ENCODE measurements at regions not wholly inside any gene's neighbourhood (a gene's known extent, or its start where the extent isn't known, plus 50 kb on each side); places are given as distances from the start of the nearest gene placed in this dataset.

DNA sequence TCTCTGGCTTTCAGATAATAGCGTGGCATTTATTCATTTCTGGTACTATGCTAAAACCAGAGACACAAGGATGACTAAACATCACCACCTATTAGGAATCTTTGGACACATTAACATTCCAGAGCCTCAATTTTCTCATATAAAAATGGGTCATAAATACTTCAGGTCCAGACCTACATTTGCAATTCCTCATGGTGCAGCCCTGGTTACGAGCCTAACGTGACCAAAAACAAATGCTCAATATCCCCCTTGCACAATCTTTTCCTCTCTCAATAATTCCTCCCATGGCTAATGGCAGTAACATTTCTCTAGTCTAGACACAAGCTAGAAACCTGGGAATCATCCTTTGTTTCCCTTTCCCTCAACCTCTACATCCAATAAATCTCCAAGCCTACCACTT, 112.8 kb upstream of the NABP1 start:
- no peak for DNase-seq

GRCh38 chr2:191565647-191566198, 112.2 kb upstream of the NABP1 start:
- no peak for DNase-seq

DNA sequence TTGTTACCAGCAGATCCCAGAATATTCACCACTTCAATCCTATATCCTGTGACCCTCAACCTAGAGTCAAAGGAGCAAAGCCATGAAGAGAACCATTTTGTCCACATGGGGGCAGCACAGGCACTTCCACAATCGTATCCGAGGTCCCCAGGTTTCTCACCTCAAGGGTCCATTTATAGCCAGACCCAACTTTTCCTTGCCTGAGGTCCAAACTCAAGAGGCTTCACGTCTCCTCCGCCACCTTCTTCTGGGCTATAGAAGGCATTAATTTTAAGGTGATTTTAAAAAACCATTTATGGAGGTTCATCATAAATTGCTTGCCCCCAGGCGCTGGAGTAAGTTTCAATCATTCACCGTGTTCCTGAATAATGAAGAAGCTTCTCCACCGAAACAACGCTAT, 111.6 kb upstream of the NABP1 start:
- DNase-seq, result peak; percentile 34

DNA sequence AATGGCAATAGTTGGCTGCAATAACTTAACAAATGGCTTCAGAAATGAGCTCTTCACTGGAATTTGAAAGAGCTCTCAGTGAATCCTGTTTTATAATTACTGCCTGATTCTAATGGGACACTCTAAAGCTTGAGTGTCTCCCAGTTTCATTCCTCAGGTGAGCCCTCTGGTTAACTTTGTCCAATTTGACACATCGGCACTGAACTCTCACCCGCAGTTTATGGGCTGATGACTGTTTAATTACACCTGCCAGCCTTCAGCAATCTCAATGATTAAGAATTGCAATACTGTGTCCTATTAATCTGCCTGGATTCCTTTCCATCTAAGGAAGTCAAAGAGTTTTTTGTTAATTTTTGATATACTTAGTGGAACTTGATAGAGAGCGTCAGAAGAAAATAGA, 110.7 kb upstream of the NABP1 start:
- DNase-seq, result no peak

DNA sequence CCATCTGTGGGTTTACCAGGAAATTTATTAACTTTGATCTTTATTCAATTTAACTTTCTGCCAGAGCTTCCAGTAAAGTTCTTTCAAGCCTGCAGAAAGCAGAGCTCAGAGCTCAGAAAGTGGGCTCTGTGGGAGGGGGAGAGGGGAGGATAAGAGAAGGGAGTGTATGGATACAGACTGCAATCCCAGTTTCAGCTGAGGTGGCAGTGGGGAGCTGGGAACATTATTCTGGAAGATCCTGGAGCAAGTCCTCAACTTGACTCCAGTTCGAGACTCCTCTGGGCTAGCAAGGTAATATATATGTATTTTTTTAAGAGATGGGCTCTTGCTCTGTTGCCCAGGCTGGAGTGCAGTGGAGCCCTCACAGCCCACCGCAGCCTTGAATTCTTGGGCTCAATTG, 108.9 kb upstream of the NABP1 start:
- no peak for DNase-seq

GRCh38 chr2:191571163-191571769, 106.7 kb upstream of the NABP1 start:
- DNase-seq, result no peak

DNA sequence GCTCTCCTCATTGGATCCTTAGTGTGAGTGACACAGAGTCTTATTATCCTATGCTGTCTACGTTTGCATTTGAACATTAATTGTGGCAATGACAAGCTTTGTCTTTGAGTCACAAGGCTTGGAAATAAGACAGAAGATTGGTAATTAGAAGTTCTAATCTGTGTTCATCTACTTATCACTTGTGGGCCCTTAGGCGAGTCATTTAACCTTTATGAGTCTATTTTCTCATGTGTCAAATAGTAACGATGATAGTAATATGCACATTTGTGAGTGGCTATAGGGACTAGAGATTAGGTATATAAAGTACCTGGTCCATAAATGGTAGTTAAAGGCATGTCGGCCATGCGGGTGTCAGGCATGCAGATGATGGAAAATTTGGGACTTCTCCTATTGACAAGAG, 105.6 kb upstream of the NABP1 start:
- DNase-seq, result no peak

GRCh38 chr2:191573216-191573615, 104.7 kb upstream of the NABP1 start:
- DNase-seq, result no peak

DNA sequence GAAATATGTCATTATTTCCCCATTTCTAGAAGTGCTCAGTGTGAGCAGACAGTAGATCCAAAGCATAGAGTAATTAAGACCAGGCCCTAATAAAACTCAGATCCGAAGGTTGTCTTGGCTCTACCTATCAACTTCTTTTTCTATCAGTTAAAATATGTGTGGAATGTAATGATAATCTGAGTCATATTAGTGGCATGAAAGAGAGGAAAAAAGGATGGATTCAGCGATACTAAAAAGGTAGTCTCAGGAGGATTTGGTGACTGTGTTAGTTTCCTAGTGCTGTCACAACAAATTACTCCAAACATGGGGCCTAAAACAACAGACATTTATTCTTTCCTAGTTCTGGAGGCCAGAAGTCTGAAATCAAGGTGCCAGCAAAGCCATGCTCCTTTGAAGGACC, 103.7 kb upstream of the NABP1 start:
- no peak for DNase-seq

DNA sequence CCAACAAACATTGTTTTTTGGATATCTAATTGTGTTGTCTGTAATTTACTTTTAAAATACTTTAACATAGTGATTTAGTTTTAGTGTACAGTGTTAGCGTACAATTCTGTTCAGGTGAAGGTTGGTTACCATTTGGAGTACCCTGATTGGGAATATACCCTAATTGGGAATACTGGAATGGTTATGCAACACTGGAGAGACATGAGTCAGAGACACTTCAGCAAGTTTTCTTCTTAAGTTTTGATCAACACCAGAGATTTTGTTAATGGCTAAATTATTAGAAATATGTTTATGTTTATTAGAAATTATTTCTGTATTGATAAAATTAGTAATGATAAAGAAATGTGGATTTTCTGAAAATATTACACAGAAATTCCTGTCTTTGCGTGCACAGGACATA, 100.3 kb upstream of the NABP1 start:
- no peak for DNase-seq

DNA sequence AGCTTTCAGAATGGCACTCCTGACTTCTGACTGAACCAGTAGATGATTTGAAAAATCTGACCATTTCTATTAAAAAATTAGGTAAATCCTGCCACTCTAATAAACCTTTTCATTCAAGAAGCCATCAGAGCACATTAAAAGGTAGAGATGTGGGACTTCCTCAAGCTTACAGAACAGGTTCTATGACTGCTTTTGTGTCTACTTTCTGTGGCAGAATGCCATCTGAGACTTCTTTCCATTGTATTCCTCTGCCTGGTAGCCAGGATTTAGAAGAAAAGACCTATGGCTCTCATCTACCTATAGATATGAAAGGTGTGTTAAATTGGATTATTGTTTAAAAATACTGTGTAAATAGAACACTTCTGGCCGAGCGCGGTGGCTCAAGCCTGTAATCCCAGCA, 99.9 kb upstream of the NABP1 start:
- no peak for DNase-seq

- no peak for DNase-seq
Observed at GRCh38 chr2:191580581-191580980, 97.4 kb upstream of the NABP1 start.

- DNase-seq, result no peak
Observed at GRCh38 chr2:191581003-191581402, 96.9 kb upstream of the NABP1 start.

DNA sequence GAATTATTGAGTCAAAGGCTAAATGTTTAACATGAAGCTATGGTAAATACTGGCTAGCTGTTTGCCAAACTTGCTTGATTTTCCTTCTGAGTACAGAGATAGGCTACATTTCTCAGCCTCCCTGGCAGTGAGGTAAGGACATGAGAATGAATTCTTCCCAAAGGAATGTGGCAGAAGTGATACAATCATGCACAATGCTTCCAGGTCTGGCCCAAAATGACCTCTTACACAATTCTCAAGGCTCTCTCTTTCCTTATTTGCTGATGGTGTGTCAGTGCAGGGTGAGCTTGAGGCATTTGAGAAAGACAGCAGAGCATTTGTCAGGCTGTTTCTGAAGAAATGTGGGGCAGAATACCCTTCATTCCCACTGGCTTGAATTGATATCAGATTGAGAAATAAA, 95.6 kb upstream of the NABP1 start:
- DNase-seq, result no peak

- DNase-seq, result no peak
Observed at GRCh38 chr2:191591025-191591424, 86.9 kb upstream of the NABP1 start.

GRCh38 chr2:191593622-191594385, 84.1 kb upstream of the NABP1 start:
- DNase-seq, result peak; percentile 69

DNA sequence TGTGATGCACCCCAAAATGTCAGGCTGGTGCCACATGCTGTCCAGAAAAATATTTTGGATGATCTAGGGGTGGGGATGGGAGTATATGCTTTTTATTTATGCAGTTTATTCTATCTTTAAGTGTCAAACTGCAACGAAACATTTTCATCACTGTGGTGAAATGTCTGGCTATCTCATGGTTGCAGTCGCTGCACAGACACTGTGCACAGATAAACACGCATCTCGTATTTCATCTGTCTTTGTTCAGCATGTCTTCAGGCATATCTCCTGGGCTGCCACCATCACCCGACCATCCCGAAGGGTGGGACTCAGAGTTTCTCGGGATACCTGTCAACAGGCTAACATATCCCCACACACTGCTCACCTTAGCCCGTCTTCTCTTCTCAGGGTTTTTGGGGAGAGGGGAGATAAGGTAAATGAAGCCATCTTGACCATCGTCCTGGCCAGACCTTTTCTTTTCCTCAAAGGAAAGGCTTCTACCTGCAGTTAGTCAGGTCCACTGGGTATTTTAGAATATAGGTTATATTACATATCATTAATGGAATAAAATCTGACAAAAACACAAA, 80.7 kb upstream of the NABP1 start:
- DNase-seq, result no peak

GRCh38 chr2:191598296-191598695, 79.6 kb upstream of the NABP1 start:
- no peak for DNase-seq

GRCh38 chr2:191601060-191601459, 76.9 kb upstream of the NABP1 start:
- DNase-seq, result no peak

GRCh38 chr2:191604154-191604553, 73.8 kb upstream of the NABP1 start:
- DNase-seq, result no peak

DNA sequence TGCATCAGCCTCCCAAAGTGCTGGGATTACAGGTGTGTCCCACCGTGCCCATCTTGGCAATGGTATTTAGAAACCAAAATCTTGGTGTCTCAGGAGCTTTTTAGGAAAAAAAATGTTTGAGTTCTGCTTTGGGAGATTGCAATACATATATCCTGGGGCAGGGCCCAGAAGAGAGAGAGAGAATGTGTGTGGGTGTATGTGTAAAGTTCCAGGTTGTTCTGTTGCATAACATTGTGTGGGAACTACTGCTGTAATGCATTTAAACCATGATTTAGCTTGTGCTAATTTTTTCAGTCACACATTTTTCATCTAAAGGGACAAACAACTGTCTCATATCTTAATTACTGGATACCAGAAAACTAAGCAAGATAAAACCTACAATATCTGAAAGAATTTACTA, 70.8 kb upstream of the NABP1 start:
- DNase-seq, result no peak

GRCh38 chr2:191610756-191611155, 67.2 kb upstream of the NABP1 start:
- DNase-seq, result no peak

GRCh38 chr2:191611614-191612013, 66.3 kb upstream of the NABP1 start:
- DNase-seq, result no peak

DNA sequence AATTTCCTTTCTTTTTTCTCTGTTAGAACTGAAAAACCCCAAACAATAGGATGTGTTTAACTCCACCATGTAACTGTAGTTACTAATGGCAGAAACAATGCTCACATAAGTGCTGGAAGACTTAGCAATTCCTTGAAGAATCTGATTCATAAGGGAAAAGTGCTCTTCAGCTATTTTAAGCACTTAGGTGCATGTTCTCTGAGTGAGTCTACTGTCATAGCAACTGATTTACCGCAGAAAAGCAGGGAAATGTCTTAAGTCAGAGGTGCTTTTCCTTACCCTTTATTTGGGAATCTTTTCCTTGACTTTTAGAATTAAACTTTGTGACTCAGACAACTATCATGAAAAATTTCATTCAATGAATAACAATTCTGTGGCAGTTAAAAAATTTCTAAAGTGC, 65.4 kb upstream of the NABP1 start:
- DNase-seq, result no peak
